HG03064 (cell line): ENCODE measurements at regions not wholly inside any gene's neighbourhood (a gene's known extent, or its start where the extent isn't known, plus 50 kb on each side); places are given as distances from the start of the nearest gene placed in this dataset.

Experiments used
- ATAC-seq: cut with Tn5 transposase; IDR thresholded peaks from one replicate; pipeline ENCODE4 v1.9.1; 2021; ENCODE audit warnings: low read depth; ENCODE audit not compliant: unreplicated experiment

GRCh38 chr18:26705757-26706156 is 157.4 kb upstream of the KCTD1 start:
- no peak for ATAC-seq

- ATAC-seq, result no peak
Measured at GRCh38 chr18:26703170-26703930, 155.0 kb upstream of the KCTD1 start.

GRCh38 chr18:26702086-26702485 is 153.7 kb upstream of the KCTD1 start:
- ATAC-seq, result no peak

DNA sequence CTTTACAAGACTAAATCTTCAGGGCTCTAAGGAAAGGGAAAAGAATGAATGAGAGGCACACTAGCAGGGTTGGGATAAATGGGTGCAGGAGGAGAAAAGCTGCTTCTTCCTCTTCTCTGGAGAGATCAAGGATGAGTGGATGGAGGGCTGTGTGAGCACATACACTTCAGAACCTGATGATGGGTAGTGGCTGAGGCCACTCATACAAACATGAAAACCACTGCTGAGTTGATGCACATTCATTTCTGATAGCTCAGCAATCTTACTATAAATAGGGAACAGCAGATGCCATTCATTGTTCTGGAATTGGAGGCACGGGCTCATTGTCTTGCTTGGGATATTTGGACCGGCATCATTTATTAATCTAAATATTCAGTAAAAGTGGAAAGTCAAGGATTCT is 152.4 kb upstream of the KCTD1 start:
- ATAC-seq, result no peak

GRCh38 chr18:26700201-26700600 is 151.8 kb upstream of the KCTD1 start:
- ATAC-seq, result no peak

- ATAC-seq, result no peak
Measured at GRCh38 chr18:26697186-26697884, 149.0 kb upstream of the KCTD1 start.

GRCh38 chr18:26696786-26697185 is 148.4 kb upstream of the KCTD1 start:
- no peak for ATAC-seq

DNA sequence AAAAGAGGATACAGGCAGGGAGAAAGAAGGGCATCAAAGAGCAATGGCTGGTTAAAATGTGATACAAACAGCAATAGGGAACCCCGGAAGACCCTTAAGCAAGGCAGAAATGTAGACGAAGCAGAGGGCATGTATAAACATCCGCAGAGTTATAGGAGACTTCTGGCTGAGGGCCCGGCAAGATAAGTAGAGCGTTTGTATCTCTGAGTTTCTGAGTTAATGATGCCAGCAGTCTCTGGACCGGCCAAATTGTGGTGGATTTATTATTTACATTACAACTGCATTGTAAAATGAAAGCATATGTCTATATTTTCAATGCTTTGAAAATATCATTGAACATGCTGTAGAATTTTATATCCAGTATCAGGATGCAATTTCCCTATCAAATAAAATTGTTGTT is 148.0 kb upstream of the KCTD1 start:
- ATAC-seq, result no peak

GRCh38 chr18:26689226-26689879 is 141.0 kb upstream of the KCTD1 start:
- no peak for ATAC-seq

GRCh38 chr18:26686532-26686931 is 138.2 kb upstream of the KCTD1 start:
- ATAC-seq, result no peak

DNA sequence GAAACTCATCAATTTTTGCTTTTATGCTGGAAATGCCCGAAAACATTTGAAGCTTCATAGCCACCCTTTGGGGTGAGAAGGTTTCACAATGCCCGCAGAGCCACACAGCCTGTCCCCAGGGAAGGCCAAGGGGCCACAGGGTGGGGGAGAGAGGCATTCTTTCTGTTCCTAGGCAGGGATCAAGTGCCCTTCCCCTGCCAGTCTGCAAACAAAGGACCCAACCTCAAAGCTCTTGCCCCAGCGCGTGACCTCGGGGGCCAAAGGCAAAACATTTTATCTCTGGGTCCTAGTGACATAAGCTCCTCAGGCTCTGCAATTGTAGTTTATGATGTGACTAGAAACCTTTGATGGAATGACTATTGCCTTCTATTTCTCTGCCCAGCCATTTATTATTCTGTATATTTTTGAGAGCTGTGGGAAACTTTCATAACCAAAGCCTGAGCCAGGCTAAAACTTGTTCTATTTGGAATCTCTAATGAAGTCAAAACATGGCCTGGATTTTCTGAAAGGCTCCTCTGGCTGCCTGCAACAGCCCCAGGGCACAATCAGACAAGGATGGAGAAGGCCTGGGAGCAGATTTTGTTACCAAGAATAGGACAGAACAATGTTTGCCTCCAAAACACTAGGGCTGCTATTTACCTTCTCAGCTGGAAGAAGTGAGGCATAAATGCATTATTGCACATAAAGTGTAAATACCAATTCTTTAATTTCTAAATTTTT is 137.2 kb upstream of the KCTD1 start:
- ATAC-seq, result no peak

DNA sequence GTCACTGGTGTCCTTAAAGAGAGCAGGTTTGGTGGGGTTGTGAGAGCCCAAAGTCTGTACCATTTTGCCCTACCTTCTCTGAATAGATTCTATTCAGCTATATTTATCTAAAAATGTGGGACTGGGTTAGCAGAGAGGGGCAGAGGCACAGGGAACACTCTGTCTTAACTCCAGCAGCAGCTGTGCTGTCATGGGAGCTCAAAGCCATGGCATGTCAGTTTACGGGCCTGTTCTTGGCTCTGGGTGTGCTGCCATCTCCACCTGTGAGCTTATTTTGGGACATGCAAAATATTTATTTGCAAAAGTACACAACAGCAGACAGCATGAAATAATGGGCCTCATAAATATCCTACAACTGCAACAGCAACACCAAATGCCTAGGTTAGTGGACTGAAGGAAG is 129.6 kb upstream of the KCTD1 start:
- ATAC-seq, result no peak

GRCh38 chr18:26667046-26667445 is 118.7 kb upstream of the KCTD1 start:
- no peak for ATAC-seq

GRCh38 chr18:26662996-26663395 is 114.6 kb upstream of the KCTD1 start:
- ATAC-seq, result no peak

DNA sequence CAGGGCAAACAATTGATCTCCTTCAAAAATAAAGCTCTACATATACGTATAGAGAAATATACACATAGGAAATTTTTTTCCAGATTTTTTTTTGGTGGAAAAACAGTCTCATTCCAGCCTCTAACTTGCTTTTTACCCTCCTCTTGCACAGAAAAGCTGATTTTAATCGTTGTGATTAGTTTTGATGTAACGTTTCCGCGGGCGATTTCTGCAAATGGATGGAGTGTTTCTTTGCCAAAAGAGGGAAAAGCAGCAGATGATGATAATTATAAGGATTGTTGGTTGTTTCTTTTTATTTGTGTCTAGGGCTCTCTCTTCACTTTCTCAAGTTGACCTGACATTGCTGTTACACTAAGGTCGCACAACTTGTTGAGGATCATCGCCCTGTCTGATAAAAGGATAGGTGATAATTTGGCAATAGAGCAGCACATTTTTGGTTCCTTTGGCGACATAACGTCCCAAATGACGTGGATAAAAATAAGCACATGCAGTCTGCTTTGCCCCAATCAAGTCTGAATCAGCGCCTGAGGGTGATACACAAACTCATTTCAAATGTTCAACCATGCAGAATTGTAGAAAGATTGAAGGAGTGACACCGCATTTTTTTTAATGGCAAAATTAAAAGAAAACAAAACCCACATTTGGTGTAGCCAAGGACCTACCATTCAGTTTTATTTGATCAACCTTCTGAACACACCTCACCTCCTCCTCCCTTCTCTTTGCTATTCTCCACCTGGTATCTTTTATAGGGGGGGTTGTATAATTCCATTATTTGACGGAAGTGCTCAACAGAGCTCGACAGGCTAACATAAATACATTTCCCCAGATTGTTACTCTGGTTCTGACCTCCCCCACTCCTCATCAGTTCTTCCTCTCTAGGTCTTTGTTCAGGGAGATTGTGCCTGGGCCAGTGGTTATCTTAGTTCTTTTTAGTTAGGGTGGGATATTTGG is 109.6 kb upstream of the KCTD1 start:
- no peak for ATAC-seq

DNA sequence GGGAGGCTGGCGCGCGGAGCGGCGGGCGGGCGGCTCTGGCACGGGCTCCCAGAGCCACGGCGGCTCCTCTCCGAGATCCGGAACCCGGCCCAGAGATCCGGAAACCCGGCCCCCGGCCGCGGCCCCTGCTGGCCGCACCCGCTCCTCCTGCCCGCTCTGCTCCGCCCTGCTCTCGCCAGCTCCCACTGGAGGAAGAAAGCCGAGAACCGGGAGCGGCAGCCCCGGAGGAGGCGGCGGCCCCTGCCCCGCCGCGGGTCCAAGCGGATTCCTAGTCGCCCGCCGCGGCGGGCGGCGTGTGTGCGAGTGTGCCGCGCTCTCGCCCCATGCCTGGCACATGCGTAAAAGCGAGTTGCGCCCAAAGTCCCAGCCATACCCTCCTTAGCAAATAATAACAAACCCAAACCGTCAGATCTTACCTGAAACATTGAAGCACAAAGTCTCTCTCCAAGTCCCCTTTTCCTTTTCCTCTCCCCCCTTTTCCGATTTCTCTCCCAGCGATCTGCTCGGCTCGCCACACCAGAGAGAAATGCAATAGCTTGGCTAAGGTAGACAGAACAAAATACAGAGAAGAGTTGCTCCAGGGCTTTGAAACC is 108.7 kb upstream of the KCTD1 start:
- no peak for ATAC-seq

- ATAC-seq, result no peak
Measured at GRCh38 chr18:26656431-26656943, 108.1 kb upstream of the KCTD1 start.

GRCh38 chr18:26655525-26656430 is 107.4 kb upstream of the KCTD1 start:
- ATAC-seq, result no peak
